ENCODE measurements at regions not wholly inside any gene's neighbourhood (a gene's known extent, or its start where the extent isn't known, plus 50 kb on each side); places are given as distances from the start of the nearest gene placed in this dataset.

DNA sequence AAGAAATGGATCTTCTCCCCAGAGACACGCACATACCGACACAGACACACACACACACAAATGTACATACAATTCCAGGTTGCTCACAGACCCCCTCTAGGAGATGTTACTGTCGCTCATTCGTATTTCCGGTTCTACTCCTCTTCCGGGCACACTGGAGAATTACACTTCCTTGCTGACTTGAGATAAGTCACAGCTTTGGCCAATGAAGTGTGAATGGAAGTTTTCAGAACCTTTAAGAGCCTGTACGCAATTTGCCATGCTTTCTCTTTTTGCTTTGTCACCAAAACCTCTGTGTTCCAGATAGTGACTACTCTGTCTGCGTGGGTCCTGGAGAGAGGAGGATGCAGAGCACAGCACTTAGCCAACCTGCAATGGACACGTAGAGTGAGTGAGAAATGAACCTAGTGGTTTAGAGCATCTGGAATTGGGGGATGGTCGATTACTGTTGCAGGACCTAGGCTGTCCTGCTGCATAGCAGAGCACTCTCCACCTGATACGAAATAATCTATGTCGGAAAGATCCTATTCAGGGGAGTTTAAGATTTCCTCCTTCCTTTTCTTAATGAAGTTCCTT lies 239.5 kb upstream of the TET2 start:
- no peak for TF ChIP-seq ZNF274 (IDR thresholded peaks at IDR 0.05; ENCODE audit: low read length)
- TF ChIP-seq ZNF274 (tag by site-specific recombination; IDR thresholded peaks at IDR 0.05; ENCODE audit: borderline replicate concordance): no peak
- TF ChIP-seq PRDM1 (tag by site-specific recombination; IDR thresholded peaks at IDR 0.05): no peak

Measured in HEK293 (cell line).